CD14-positive monocyte (primary cell): ENCODE measurements at regions not wholly inside any gene's neighbourhood (a gene's known extent, or its start where the extent isn't known, plus 50 kb on each side); places are given as distances from the start of the nearest gene placed in this dataset.

ENCODE experiments used
- DNase-seq, 3 donors: peaks; one replicate each; pipeline ENCODE4 v3.0.0-alpha.2; 2011 to 2022
- H2AFZ ChIP-seq: 2 replicates; pipeline ENCODE4 v1.6.0; 2012; ENCODE audit warnings: mild to moderate bottlenecking, low read depth, low read length, inconsistent platforms; ENCODE audit not compliant: insufficient read depth, poor library complexity, severe bottlenecking
- H3K27ac ChIP-seq, 2 donors: 1 replicate in 1 of 2; 2 replicates in 1 of 2; pipeline ENCODE4 v1.5.1; 2012 to 2013; ENCODE audit warnings: low read length in 2 of 2, control low read depth in 1 of 2, inconsistent platforms in 1 of 2, low read depth in 1 of 2, mild to moderate bottlenecking in 1 of 2
- H3K27me3 ChIP-seq, 2 donors: one replicate each; pipeline versions ENCODE4 v1.6.0 to v1.6.1; 2011 to 2013; ENCODE audit warnings: low read length in 2 of 2; ENCODE audit not compliant: control insufficient read depth in 2 of 2, insufficient read depth in 2 of 2
- H3K36me3 ChIP-seq, 2 donors: replicated peaks in 1 of 2; 1 replicate in 1 of 2; 2 replicates in 1 of 2; pipeline versions ENCODE4 v1.5.1 to v1.6.1; 2012 to 2013; ENCODE audit warnings: low read length in 2 of 2, control low read depth in 1 of 2, inconsistent platforms in 1 of 2, mild to moderate bottlenecking in 1 of 2; ENCODE audit not compliant: insufficient read depth in 2 of 2, control insufficient read depth in 1 of 2
- H3K4me1 ChIP-seq, 2 donors: 1 replicate in 1 of 2; 2 replicates in 1 of 2; pipeline versions ENCODE4 v1.5.1 to v1.6.1; 2012 to 2013; ENCODE audit warnings: low read length in 2 of 2, control low read depth in 1 of 2, inconsistent platforms in 1 of 2, mild to moderate bottlenecking in 1 of 2, moderate library complexity in 1 of 2; ENCODE audit not compliant: insufficient read depth in 2 of 2, control insufficient read depth in 1 of 2
- H3K4me2 ChIP-seq: replicated peaks from 2 replicates; pipeline ENCODE3; 2012; ENCODE audit warnings: low read length, moderate library complexity, mild to moderate bottlenecking; ENCODE audit not compliant: poor library complexity, severe bottlenecking; ENCODE audit errors: extremely low read depth
- H3K4me3 ChIP-seq, 3 experiments: fragments of 200-600 bp in 1 of 3; sonication (generic) in 1 of 3; replicated peaks in 1 of 3; 1 replicate in 2 of 3; 2 replicates in 1 of 3; pipeline ENCODE4 v1.5.1; 2011 to 2013; ENCODE audit warnings: low read length in 3 of 3, mild to moderate bottlenecking in 3 of 3, control low read depth in 2 of 3, low read depth in 2 of 3, inconsistent platforms in 1 of 3, moderate library complexity in 1 of 3
- H3K79me2 ChIP-seq: 2 replicates; pipeline ENCODE4 v1.6.0; 2012; ENCODE audit warnings: mild to moderate bottlenecking, control low read depth, inconsistent platforms, low read length, moderate library complexity; ENCODE audit not compliant: insufficient read depth
- H3K9ac ChIP-seq: 2 replicates; pipeline ENCODE4 v1.6.0; 2017; ENCODE audit warnings: low read length, mild to moderate bottlenecking; ENCODE audit not compliant: insufficient read depth, poor library complexity, severe bottlenecking
- H3K9me3 ChIP-seq, 2 donors: replicated peaks in 1 of 2; 1 replicate in 1 of 2; 2 replicates in 1 of 2; pipeline versions ENCODE4 v1.5.1 to v1.6.1; 2012 to 2013; ENCODE audit warnings: low read length in 2 of 2, control low read depth in 1 of 2; ENCODE audit not compliant: control insufficient read depth in 1 of 2, insufficient read depth in 1 of 2
- H4K20me1 ChIP-seq: 2 replicates; pipeline ENCODE4 v1.6.0; 2012; ENCODE audit warnings: mild to moderate bottlenecking, low read length, control low read depth, moderate library complexity; ENCODE audit not compliant: insufficient read depth
- H3K27ac Mint-ChIP-seq, 7 donors: one replicate each; pipeline ENCODE4 v1.8.0; 2020; ENCODE audit warnings: mild to moderate bottlenecking in 7 of 7, mixed read lengths in 7 of 7, moderate library complexity in 6 of 7, inconsistent platforms in 2 of 7
- H3K27me3 Mint-ChIP-seq, 3 donors: one replicate each; pipeline ENCODE4 v1.8.0; 2021 to 2022; ENCODE audit warnings: low read depth in 3 of 3, mild to moderate bottlenecking in 3 of 3, mixed read lengths in 3 of 3, moderate library complexity in 3 of 3, inconsistent platforms in 1 of 3
- H3K36me3 Mint-ChIP-seq, 2 donors: one replicate each; pipeline ENCODE4 v1.8.0; 2020; ENCODE audit warnings: mixed read lengths in 2 of 2, inconsistent platforms in 1 of 2, mild to moderate bottlenecking in 1 of 2
- H3K4me1 Mint-ChIP-seq: one replicate; pipeline ENCODE4 v1.8.0; 2020; ENCODE audit warnings: mild to moderate bottlenecking, mixed read lengths
- H3K4me3 Mint-ChIP-seq, 2 donors: one replicate each; pipeline ENCODE4 v1.8.0; 2020; ENCODE audit warnings: mild to moderate bottlenecking in 2 of 2, mixed read lengths in 2 of 2, moderate library complexity in 1 of 2
- H3K9me3 Mint-ChIP-seq, 7 donors: one replicate each; pipeline ENCODE4 v1.8.0; 2020 to 2022; ENCODE audit warnings: mixed read lengths in 7 of 7, mild to moderate bottlenecking in 6 of 7, moderate library complexity in 6 of 7, inconsistent platforms in 2 of 7
- CTCF ChIP-seq: fragments of 200-600 bp; IDR thresholded peaks from one replicate; pipeline ENCODE4 v1.8.0; 2022; ENCODE audit warnings: antibody characterized with exemption, mild to moderate bottlenecking
- WGBS: methylation state at CpG from one replicate; pipeline ENCODE4 v1.1.5; 2013; ENCODE audit warnings: missing lambda C conversion rate; ENCODE audit not compliant: insufficient coverage; 5-methylcytosine and 5-hydroxymethylcytosine counted together
- intact Hi-C, 2 donors: fragments of 100-400 bp; cut with micrococcal nuclease; formaldehyde crosslinking; loops; one replicate each; pipeline versions ENCODE4 v1.15.0 to v1.15.1; 2023

- H3K9me3 Mint-ChIP-seq: peaks cover 0 to 4% (median 0%) of the 10 kb centered on the region in 7 donors
- no peaks in the 10 kb centered on the region for H3K36me3 ChIP-seq
- WGBS: 86% methylated on average over 2 of the region's 3 CpGs
- H3K4me2 ChIP-seq: no peak overlapping the region
- H3K4me1 Mint-ChIP-seq: no peaks in the 10 kb centered on the region
- intact Hi-C loops: no loop called here
- H3K4me3 Mint-ChIP-seq: no peak overlapping the region
- H3K27me3 Mint-ChIP-seq: peaks cover 2 to 11% (median 5%) of the 10 kb centered on the region in 3 donors
- H3K4me3 ChIP-seq: no peak overlapping the region
- TF ChIP-seq CTCF: no peak
- H3K79me2 ChIP-seq: no peaks in the 10 kb centered on the region
- no peaks in the 10 kb centered on the region for H3K27me3 ChIP-seq
- no peak overlapping the region for H3K27ac Mint-ChIP-seq
- H3K4me1 ChIP-seq: no peaks in the 10 kb centered on the region
- no peaks in the 10 kb centered on the region for H3K36me3 Mint-ChIP-seq
- no peaks in the 10 kb centered on the region for H4K20me1 ChIP-seq
- DNase-seq: no peak
- H3K9ac ChIP-seq: no peak overlapping the region
- no peak overlapping the region for H3K27ac ChIP-seq
- no peaks in the 10 kb centered on the region for H3K9me3 ChIP-seq
- H2AFZ ChIP-seq: no peak overlapping the region
Measured at GRCh38 chr16:17666293-17666692, 195.5 kb upstream of the XYLT1 start.

- no peak overlapping the region for H3K27ac Mint-ChIP-seq
- Histone ChIP-seq H3K27me3 (no peaks in the 10 kb centered on the region), H3K36me3 (no peaks in the 10 kb centered on the region), H3K27ac (no peak overlapping the region), H3K4me1 (no peaks in the 10 kb centered on the region), H3K4me3 (no peak overlapping the region), H3K79me2 (no peaks in the 10 kb centered on the region), H2AFZ (no peak overlapping the region), H3K4me2 (no peak overlapping the region), H3K9ac (no peak overlapping the region), H3K9me3 (no peaks in the 10 kb centered on the region), H4K20me1 (no peaks in the 10 kb centered on the region)
- no peaks in the 10 kb centered on the region for H3K36me3 Mint-ChIP-seq
- WGBS: 52% methylated on average over 2 of the region's 3 CpGs
- intact Hi-C loops: no loop called here
- peaks cover 0 to 2% (median 0%) of the 10 kb centered on the region in 7 donors for H3K9me3 Mint-ChIP-seq
- H3K27me3 Mint-ChIP-seq: peaks cover 2 to 13% (median 9%) of the 10 kb centered on the region in 3 donors
- DNase-seq: no peak
- H3K4me3 Mint-ChIP-seq: no peak overlapping the region
- TF ChIP-seq CTCF: no peak
- H3K4me1 Mint-ChIP-seq: no peaks in the 10 kb centered on the region
Measured at GRCh38 chr16:17658881-17659280, 188.1 kb upstream of the XYLT1 start.
